ENCODE measurements at regions not wholly inside any gene's neighbourhood (a gene's known extent, or its start where the extent isn't known, plus 50 kb on each side); places are given as distances from the start of the nearest gene placed in this dataset.
"Not testable (repeated sequence)": the region's sequence is repeated elsewhere in the genome, so short reads cannot be mapped to it uniquely, and the experiment has no call there.

- DNase-seq: no peak
These were observed 158.6 kb downstream of the C4orf33 start for GRCh38 chr4:129254526-129254925.

GRCh38 chr4:129261584-129261983, 165.6 kb downstream of the C4orf33 start:
- no peak for DNase-seq

- no peak for DNase-seq
These were observed 168.2 kb downstream of the C4orf33 start for GRCh38 chr4:129264008-129264657.

GRCh38 chr4:129278868-129279267, 182.9 kb downstream of the C4orf33 start:
- DNase-seq: no peak

- DNase-seq: no peak
These were observed 186.3 kb downstream of the C4orf33 start for GRCh38 chr4:129282293-129282692.

- DNase-seq: not testable (repeated sequence)
These were observed 196.2 kb downstream of the C4orf33 start for GRCh38 chr4:129292194-129292593.

GRCh38 chr4:129314781-129315180, 218.8 kb downstream of the C4orf33 start:
- no peak for DNase-seq

- DNase-seq: no peak
These were observed 227.0 kb downstream of the C4orf33 start for GRCh38 chr4:129322920-129323319.

GRCh38 chr4:129323658-129324057, 227.7 kb downstream of the C4orf33 start:
- no peak for DNase-seq

- no peak for DNase-seq
These were observed 230.9 kb downstream of the C4orf33 start for GRCh38 chr4:129326571-129327460.

- DNase-seq: no peak
These were observed 231.7 kb downstream of the C4orf33 start for GRCh38 chr4:129327637-129328036.

GRCh38 chr4:129328162-129328561, 232.2 kb downstream of the C4orf33 start:
- no peak for DNase-seq

GRCh38 chr4:129334136-129334535, 238.2 kb downstream of the C4orf33 start:
- DNase-seq: no peak

- DNase-seq: no peak
These were observed 239.3 kb downstream of the C4orf33 start for GRCh38 chr4:129335276-129335675.

GRCh38 chr4:129335818-129336217, 239.9 kb downstream of the C4orf33 start:
- DNase-seq: no peak

- DNase-seq: no peak
These were observed 240.7 kb downstream of the C4orf33 start for GRCh38 chr4:129336457-129337227.

GRCh38 chr4:129337228-129337620, 241.3 kb downstream of the C4orf33 start:
- DNase-seq: no peak

GRCh38 chr4:129342819-129343408, 247.0 kb downstream of the C4orf33 start:
- no peak for DNase-seq

GRCh38 chr4:129344058-129344457, 248.1 kb downstream of the C4orf33 start:
- DNase-seq: no peak

GRCh38 chr4:129345609-129346008, 249.7 kb downstream of the C4orf33 start:
- DNase-seq: no peak

- DNase-seq: no peak
These were observed 250.1 kb downstream of the C4orf33 start for GRCh38 chr4:129346036-129346435.

GRCh38 chr4:129346734-129347133, 250.8 kb downstream of the C4orf33 start:
- no peak for DNase-seq
